OCI-LY3 (cell line): ENCODE measurements at regions not wholly inside any gene's neighbourhood (a gene's known extent, or its start where the extent isn't known, plus 50 kb on each side); places are given as distances from the start of the nearest gene placed in this dataset.

ENCODE experiments used
- H2AFZ ChIP-seq: fragments of 200-600, 300-600 bp; shearing (Covaris generic); 2 replicates; pipeline ENCODE4 v1.6.0; 2014; ENCODE audit warnings: antibody characterized with exemption, low read depth, low read length
- H3K27ac ChIP-seq: fragments of 200-600, 300-600 bp; sonication (generic); 2 replicates; pipeline ENCODE4 v1.5.1; 2014; ENCODE audit warnings: mild to moderate bottlenecking, low read length, moderate library complexity, mixed read lengths
- H3K27me3 ChIP-seq: fragments of 200-600, 300-600 bp; sonication (generic); 2 replicates; pipeline ENCODE4 v1.6.1; 2014; ENCODE audit warnings: low read depth, low read length, mixed read lengths
- H3K36me3 ChIP-seq: fragments of 200-600, 300-600 bp; sonication (generic); replicated peaks from 2 replicates; pipeline ENCODE3; 2014; ENCODE audit warnings: low read depth, low read length, mixed read lengths
- H3K4me1 ChIP-seq: fragments of 300-600, 200-600 bp; sonication (generic); 2 replicates; pipeline ENCODE4 v1.6.1; 2014; ENCODE audit warnings: low read length, mixed read lengths
- H3K4me2 ChIP-seq: fragments of 200-600, 300-600 bp; sonication (generic); 2 replicates; pipeline ENCODE4 v1.6.1; 2014; ENCODE audit warnings: low read length, mixed read lengths
- H3K4me3 ChIP-seq: fragments of 300-600, 200-600 bp; sonication (generic); 2 replicates; pipeline ENCODE4 v1.5.1; 2014; ENCODE audit warnings: antibody characterized with exemption, mild to moderate bottlenecking, low read length, moderate library complexity
- H3K79me2 ChIP-seq: fragments of 300-600, 200-600 bp; shearing (Covaris generic); 2 replicates; pipeline ENCODE4 v1.6.1; 2014; ENCODE audit warnings: mild to moderate bottlenecking, low read length, mixed read lengths
- H3K9ac ChIP-seq: fragments of 300-600, 200-600 bp; shearing (Covaris generic); 2 replicates; pipeline ENCODE4 v1.6.0; 2014; ENCODE audit warnings: mild to moderate bottlenecking, low read length, moderate library complexity
- H3K9me3 ChIP-seq: fragments of 200-600, 300-600 bp; shearing (Covaris generic); 2 replicates; pipeline ENCODE4 v1.6.1; 2014; ENCODE audit warnings: low read length, mixed read lengths; ENCODE audit not compliant: insufficient read depth
- H4K20me1 ChIP-seq: fragments of 200-600, 300-600 bp; sonication (generic); 2 replicates; pipeline ENCODE4 v1.6.1; 2016; ENCODE audit warnings: low read length, mixed read lengths; ENCODE audit not compliant: insufficient read depth
- EZH2phosphoT487 ChIP-seq: fragments of 200-600 bp; shearing (Covaris generic); IDR thresholded peaks from 2 replicates; pipeline ENCODE4 v1.6.1; 2018; ENCODE audit warnings: antibody characterized with exemption, mixed run types, low read depth
- TF ChIP-seq, protein P1 (sequence below): fragments of 200-600, 300-600 bp; sonication (generic); IDR thresholded peaks from 2 replicates; pipeline ENCODE4 v1.5.1; 2014; ENCODE audit warnings: antibody characterized with exemption, low read length, low read depth

DNA sequence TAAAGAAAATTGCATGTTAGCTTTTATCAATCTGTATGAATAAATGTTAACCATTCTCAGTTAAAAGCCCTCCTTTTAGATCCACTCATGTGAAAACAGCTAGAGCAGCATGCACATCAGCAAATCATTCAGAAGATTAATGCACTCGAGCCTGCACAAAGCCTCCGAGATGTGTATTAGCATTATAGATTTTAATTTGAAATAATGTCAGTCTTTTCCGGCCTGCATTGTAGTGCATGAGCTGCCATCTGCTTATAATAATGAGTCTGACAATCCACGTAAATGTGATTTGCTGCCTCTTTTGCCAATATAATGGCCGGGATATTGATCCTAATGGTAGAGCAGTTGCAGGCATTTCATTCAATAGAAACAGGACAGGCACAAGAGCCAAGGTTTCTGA is 585.1 kb downstream of the IRX1 start:
- Histone ChIP-seq H2AFZ (no peak overlapping the region), H3K36me3 (no peaks in the 10 kb centered on the region), H3K9me3 (no peaks in the 10 kb centered on the region), H4K20me1 (no peaks in the 10 kb centered on the region), H3K79me2 (no peaks in the 10 kb centered on the region), H3K27ac (no peak overlapping the region), H3K27me3 (no peaks in the 10 kb centered on the region), H3K4me2 (no peak overlapping the region), H3K4me3 (no peak overlapping the region), H3K9ac (no peak overlapping the region), H3K4me1 (no peaks in the 10 kb centered on the region)
- TF ChIP-seq, protein P1, sequence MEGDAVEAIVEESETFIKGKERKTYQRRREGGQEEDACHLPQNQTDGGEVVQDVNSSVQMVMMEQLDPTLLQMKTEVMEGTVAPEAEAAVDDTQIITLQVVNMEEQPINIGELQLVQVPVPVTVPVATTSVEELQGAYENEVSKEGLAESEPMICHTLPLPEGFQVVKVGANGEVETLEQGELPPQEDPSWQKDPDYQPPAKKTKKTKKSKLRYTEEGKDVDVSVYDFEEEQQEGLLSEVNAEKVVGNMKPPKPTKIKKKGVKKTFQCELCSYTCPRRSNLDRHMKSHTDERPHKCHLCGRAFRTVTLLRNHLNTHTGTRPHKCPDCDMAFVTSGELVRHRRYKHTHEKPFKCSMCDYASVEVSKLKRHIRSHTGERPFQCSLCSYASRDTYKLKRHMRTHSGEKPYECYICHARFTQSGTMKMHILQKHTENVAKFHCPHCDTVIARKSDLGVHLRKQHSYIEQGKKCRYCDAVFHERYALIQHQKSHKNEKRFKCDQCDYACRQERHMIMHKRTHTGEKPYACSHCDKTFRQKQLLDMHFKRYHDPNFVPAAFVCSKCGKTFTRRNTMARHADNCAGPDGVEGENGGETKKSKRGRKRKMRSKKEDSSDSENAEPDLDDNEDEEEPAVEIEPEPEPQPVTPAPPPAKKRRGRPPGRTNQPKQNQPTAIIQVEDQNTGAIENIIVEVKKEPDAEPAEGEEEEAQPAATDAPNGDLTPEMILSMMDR, result no peak
- TF ChIP-seq EZH2phosphoT487, result no peak

- TF ChIP-seq, protein P1, result no peak
- no peak for TF ChIP-seq EZH2phosphoT487
- Histone ChIP-seq H3K79me2 (no peaks in the 10 kb centered on the region), H3K9me3 (no peaks in the 10 kb centered on the region), H3K4me2 (no peak overlapping the region), H4K20me1 (no peaks in the 10 kb centered on the region), H3K27me3 (no peaks in the 10 kb centered on the region), H2AFZ (no peak overlapping the region), H3K4me3 (no peak overlapping the region), H3K4me1 (no peaks in the 10 kb centered on the region; the same call in 1 of the 2 replicates), H3K9ac (no peak overlapping the region), H3K36me3 (no peaks in the 10 kb centered on the region), H3K27ac (no peak overlapping the region)
Observed at GRCh38 chr5:4182144-4182543, 586.5 kb downstream of the IRX1 start.

- H3K27me3 ChIP-seq, result no peaks in the 10 kb centered on the region
- H3K36me3 ChIP-seq, result no peaks in the 10 kb centered on the region
- H3K4me1 ChIP-seq, result no peaks in the 10 kb centered on the region; the same call in 1 of the 2 replicates
- TF ChIP-seq, protein P1, result no peak
- TF ChIP-seq EZH2phosphoT487, result no peak
- no peak overlapping the region for H3K27ac ChIP-seq
- no peak overlapping the region for H2AFZ ChIP-seq
- no peak overlapping the region for H3K4me2 ChIP-seq
- H4K20me1 ChIP-seq, result no peaks in the 10 kb centered on the region
- H3K4me3 ChIP-seq, result no peak overlapping the region
- H3K9ac ChIP-seq, result no peak overlapping the region
- H3K79me2 ChIP-seq, result no peaks in the 10 kb centered on the region
- no peaks in the 10 kb centered on the region for H3K9me3 ChIP-seq
Observed at GRCh38 chr5:4185127-4185526, 589.5 kb downstream of the IRX1 start.

- no peak overlapping the region for H2AFZ ChIP-seq
- H3K9me3 ChIP-seq, result no peaks in the 10 kb centered on the region
- TF ChIP-seq, protein P1, result no peak
- no peak for TF ChIP-seq EZH2phosphoT487
- no peak overlapping the region for H3K9ac ChIP-seq
- H3K4me3 ChIP-seq, result no peak overlapping the region
- no peaks in the 10 kb centered on the region for H3K36me3 ChIP-seq
- H3K4me2 ChIP-seq, result no peak overlapping the region
- no peaks in the 10 kb centered on the region for H3K79me2 ChIP-seq
- H3K4me1 ChIP-seq, result no peaks in the 10 kb centered on the region; the same call in 1 of the 2 replicates
- H3K27me3 ChIP-seq, result no peaks in the 10 kb centered on the region
- H3K27ac ChIP-seq, result no peak overlapping the region
- no peaks in the 10 kb centered on the region for H4K20me1 ChIP-seq
Observed at GRCh38 chr5:4188704-4189103, 593.1 kb downstream of the IRX1 start.
